AG04449 (cell line): ENCODE measurements at regions not wholly inside any gene's neighbourhood (a gene's known extent, or its start where the extent isn't known, plus 50 kb on each side); places are given as distances from the start of the nearest gene placed in this dataset.

Experiments
- CTCF ChIA-PET: fragments of 350-600 bp; formaldehyde crosslinking; extraction: SDS; loops from one replicate; lab custom pipeline; 2021; ENCODE audit warnings: antibody characterized with exemption; lab: Yijun Ruan, JAX
- POLR2A ChIA-PET: fragments of 400-600, 350-600 bp; formaldehyde crosslinking; extraction: SDS; loops from one replicate; lab custom pipeline; 2020; ENCODE audit warnings: antibody characterized with exemption, inconsistent platforms; lab: Yijun Ruan, JAX
- DNase-seq: peaks from one replicate; pipeline ENCODE4 v3.0.0-alpha.2; 2010; ENCODE audit warnings: low read depth, low spot score
- H3K4me3 ChIP-seq: 2 replicates; pipeline ENCODE4 v1.5.1; 2011; ENCODE audit warnings: low read depth, mild to moderate bottlenecking, control low read depth, low read length
- TF ChIP-seq, protein P1 (sequence below): IDR thresholded peaks from one replicate; pipeline ENCODE4 v1.5.1; 2011; ENCODE audit warnings: mild to moderate bottlenecking, moderate library complexity, low read length, control low read depth, inconsistent platforms; ENCODE audit not compliant: insufficient read depth; ENCODE audit errors: missing control alignments

DNA sequence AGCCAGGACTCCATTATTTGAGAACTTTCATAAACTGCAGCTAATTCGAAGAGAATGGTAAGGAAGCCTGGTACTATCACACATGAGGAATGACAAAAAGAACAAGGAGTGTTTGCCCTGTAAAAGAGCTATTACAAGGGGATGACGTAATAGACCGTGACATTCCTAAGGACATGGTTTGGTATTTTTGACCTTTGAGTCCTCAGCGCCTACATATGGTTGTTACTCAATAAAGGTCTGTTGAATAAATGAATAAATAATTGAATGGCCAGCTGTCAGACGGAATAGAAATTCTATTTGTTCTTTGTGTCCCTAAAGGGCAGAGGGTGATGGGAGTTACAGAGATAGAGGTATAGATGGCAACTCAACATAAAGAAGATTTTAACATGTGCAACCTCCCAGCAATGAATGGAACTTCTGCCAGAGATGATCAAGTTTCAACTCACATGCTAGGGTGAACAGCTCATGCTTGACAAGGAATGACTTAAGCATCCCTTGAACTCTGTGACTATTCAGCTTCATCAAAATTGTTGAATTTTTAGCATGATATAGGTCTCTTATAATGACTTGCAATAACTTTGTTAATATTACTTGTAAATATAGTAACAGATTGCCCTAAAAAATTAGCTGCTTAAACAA is 115.4 kb downstream of the TENT5A start:
- ChIA-PET CTCF (no interaction called here), POLR2A (no interaction called here)
- no peak overlapping the region for H3K4me3 ChIP-seq
- TF ChIP-seq, protein P1, sequence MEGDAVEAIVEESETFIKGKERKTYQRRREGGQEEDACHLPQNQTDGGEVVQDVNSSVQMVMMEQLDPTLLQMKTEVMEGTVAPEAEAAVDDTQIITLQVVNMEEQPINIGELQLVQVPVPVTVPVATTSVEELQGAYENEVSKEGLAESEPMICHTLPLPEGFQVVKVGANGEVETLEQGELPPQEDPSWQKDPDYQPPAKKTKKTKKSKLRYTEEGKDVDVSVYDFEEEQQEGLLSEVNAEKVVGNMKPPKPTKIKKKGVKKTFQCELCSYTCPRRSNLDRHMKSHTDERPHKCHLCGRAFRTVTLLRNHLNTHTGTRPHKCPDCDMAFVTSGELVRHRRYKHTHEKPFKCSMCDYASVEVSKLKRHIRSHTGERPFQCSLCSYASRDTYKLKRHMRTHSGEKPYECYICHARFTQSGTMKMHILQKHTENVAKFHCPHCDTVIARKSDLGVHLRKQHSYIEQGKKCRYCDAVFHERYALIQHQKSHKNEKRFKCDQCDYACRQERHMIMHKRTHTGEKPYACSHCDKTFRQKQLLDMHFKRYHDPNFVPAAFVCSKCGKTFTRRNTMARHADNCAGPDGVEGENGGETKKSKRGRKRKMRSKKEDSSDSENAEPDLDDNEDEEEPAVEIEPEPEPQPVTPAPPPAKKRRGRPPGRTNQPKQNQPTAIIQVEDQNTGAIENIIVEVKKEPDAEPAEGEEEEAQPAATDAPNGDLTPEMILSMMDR = no peak
- DNase-seq = no peak

GRCh38 chr6:81634155-81634880 is 118.2 kb downstream of the TENT5A start:
- no peak overlapping the region for H3K4me3 ChIP-seq
- TF ChIP-seq, protein P1 = no peak
- no peak for DNase-seq
- CTCF ChIA-PET = no interaction called here
- POLR2A ChIA-PET = no interaction called here

GRCh38 chr6:81633391-81633790 is 119.1 kb downstream of the TENT5A start:
- DNase-seq = no peak
- CTCF ChIA-PET = no interaction called here
- POLR2A ChIA-PET = no interaction called here
- TF ChIP-seq, protein P1 = no peak
- no peak overlapping the region for H3K4me3 ChIP-seq

GRCh38 chr6:81630719-81631118 is 121.8 kb downstream of the TENT5A start:
- ChIA-PET CTCF (no interaction called here), POLR2A (no interaction called here)
- TF ChIP-seq, protein P1 = no peak
- DNase-seq = no peak
- no peak overlapping the region for H3K4me3 ChIP-seq

GRCh38 chr6:81625216-81625615 is 127.3 kb downstream of the TENT5A start:
- no peak for DNase-seq
- TF ChIP-seq, protein P1 = no peak
- ChIA-PET CTCF (no interaction called here), POLR2A (no interaction called here)
- no peak overlapping the region for H3K4me3 ChIP-seq

DNA sequence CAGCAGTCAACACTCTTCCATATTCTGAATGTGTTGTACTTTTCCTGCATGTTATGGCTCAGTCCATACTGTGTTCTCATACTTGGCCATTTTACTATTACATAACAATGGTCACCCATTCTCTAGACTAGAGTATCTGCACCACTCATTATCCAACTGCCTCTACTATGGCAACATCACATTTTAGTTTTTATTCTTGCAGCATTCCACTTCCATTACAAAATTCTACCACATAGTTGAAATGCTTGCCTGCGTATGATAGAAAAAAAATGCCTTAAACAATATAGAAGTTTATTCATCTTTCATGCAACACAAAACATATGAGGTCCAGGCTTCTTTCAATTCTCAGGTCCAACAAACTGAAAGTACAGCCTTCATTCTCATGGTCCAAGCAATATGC is 128.0 kb downstream of the TENT5A start:
- no peak overlapping the region for H3K4me3 ChIP-seq
- TF ChIP-seq, protein P1 = no peak
- ChIA-PET POLR2A (no interaction called here), CTCF (no interaction called here)
- DNase-seq = no peak
